ENCODE measurements at regions not wholly inside any gene's neighbourhood (a gene's known extent, or its start where the extent isn't known, plus 50 kb on each side); places are given as distances from the start of the nearest gene placed in this dataset.

DNA sequence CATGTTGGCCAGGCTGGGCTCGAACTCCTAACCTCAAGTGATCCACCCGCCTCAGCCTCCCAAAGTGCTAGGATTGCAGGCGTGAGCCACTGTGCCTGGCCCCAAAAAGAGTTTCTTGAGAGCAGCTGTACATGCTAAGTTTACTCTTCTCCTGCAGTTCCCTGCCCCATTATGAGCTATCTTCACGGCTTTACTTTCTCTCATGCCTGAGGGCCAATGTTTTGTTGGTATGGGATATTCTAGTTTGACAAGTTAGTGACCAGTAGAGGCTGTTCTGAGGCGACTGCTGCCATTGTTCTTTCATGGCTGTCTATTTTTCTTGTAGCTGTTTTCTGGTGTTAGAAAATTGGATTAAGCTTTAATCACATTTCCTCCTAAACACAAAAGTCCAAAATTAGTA lies 78.0 kb upstream of the STX18 start:
- DNase-seq: peak; percentile 25
- H2AFZ ChIP-seq (ENCODE audit: low read depth): no peak overlapping the region
- CTCF ChIA-PET: interaction anchor here (0.7 to 2.1 kb wide), 6 partner anchors 12 to 131 kb away, joined by 3 to 6 read pairs (median 3); no protein-coding TSS in a partner anchor

DNA sequence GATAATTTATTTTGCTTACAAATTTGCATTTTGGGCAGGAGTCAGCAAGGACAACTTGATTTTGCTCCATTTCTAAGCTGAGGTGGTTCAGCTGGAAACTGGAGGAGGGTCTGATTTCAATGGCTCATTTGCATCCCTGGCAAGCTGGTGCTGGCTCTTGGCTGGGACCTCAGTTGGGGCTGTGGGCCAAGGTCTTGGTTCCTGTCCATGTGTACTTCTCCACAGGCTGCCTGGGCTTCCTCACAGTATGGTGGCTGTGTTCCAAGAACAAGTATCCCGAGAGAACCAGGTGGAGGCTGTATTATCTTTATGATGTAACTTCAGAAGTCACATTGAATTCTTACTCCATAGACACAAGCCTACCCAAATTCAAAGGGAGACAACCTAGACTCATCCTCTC lies 77.0 kb upstream of the STX18 start:
- Histone ChIP-seq H4K20me1 (ENCODE audit: insufficient read depth) (no peaks in the 10 kb centered on the region), H3K27ac (ENCODE audit: low read depth in 2 of 2, low read length in 1 of 2) (no peak overlapping the region), H2AFZ (ENCODE audit: low read depth) (no peak overlapping the region), H3K36me3 (replicated peaks in 1 of 2; ENCODE audit: control insufficient read depth in 1 of 2, insufficient read depth in 2 of 2, low read length in 1 of 2) (no peaks in the 10 kb centered on the region), H3K9ac (no peak overlapping the region), H3K27me3 (ENCODE audit: insufficient read depth) (no peaks in the 10 kb centered on the region), H3K79me2 (ENCODE audit: insufficient read depth) (no peaks in the 10 kb centered on the region), H3K9me2 (no peaks in the 10 kb centered on the region), H3K9me3 (no peaks in the 10 kb centered on the region), H3K4me2 (no peak overlapping the region), H3K4me1 (ENCODE audit: control insufficient read depth in 1 of 2, insufficient read depth in 2 of 2, low read depth in 1 of 2, low read length in 1 of 2) (no peaks in the 10 kb centered on the region; a peak in 1 of 4 replicates), H3F3A (replicated peaks; ENCODE audit: insufficient read depth) (no peaks in the 10 kb centered on the region), H3K4me3 (ENCODE audit: low read depth in 2 of 2, low read length in 1 of 2) (no peak overlapping the region)
- POLR2A ChIA-PET: no interaction called here
- CTCF ChIA-PET: interaction anchor here (1.2 to 2.1 kb wide), 2 partner anchors 11 to 99 kb away, joined by 3 to 6 read pairs; no protein-coding TSS in a partner anchor
- no peak for DNase-seq
- TF ChIP-seq GABPA (IDR thresholded peaks at IDR 0.05; ENCODE audit: low read depth): no peak
- no peak for TF ChIP-seq TCF12 (IDR thresholded peaks at IDR 0.05)
- TF ChIP-seq FOXJ3 (CRISPR knock-in tag; IDR thresholded peaks at IDR 0.05): no peak
- TF ChIP-seq YY1 (IDR thresholded peaks at IDR 0.05; ENCODE audit: low read depth): no peak
- no peak for TF ChIP-seq SMC3 (IDR thresholded peaks at IDR 0.05; ENCODE audit: low read depth, low read length)
- no peak for TF ChIP-seq CHD2 (IDR thresholded peaks at IDR 0.05; ENCODE audit: low read length, partially characterized antibody)
- TF ChIP-seq ELF1 (IDR thresholded peaks at IDR 0.05): no peak
- no peak for TF ChIP-seq TAF1 (IDR thresholded peaks at IDR 0.05; ENCODE audit: borderline replicate concordance, low read depth, low read length)
- 67% methylated on average over 1 of the region's 1 CpG for WGBS (ENCODE audit: low lambda C conversion rate)

More for the DNA sequence above, 78.0 kb upstream of the STX18 start:
- H3F3A ChIP-seq (replicated peaks; ENCODE audit: insufficient read depth): no peaks in the 10 kb centered on the region
- no peaks in the 10 kb centered on the region for H3K79me2 ChIP-seq (ENCODE audit: insufficient read depth)
- no peaks in the 10 kb centered on the region for H3K9me3 ChIP-seq
- H3K27ac ChIP-seq (ENCODE audit: low read depth in 2 of 2, low read length in 1 of 2): no peak overlapping the region
- H4K20me1 ChIP-seq (ENCODE audit: insufficient read depth): no peaks in the 10 kb centered on the region
- no peaks in the 10 kb centered on the region for H3K27me3 ChIP-seq (ENCODE audit: insufficient read depth)
- no peak overlapping the region for H3K4me3 ChIP-seq (ENCODE audit: low read depth in 2 of 2, low read length in 1 of 2)
- POLR2A ChIA-PET: no interaction called here
- TF ChIP-seq MXI1 (IDR thresholded peaks at IDR 0.05; ENCODE audit: low read depth, low read length) (no peak), GATA2 (CRISPR knock-in tag; IDR thresholded peaks at IDR 0.05) (no peak), EP300 (IDR thresholded peaks at IDR 0.05; ENCODE audit: borderline replicate concordance in 1 of 2, low read depth in 1 of 2, low read length in 1 of 2) (peak in 1 of 2 experiments; percentile 47; a peak in 1 of 4 replicates), RAD21 (IDR thresholded peaks at IDR 0.05; ENCODE audit: low read length) (peak; percentile 17; the same call in 1 of the 2 replicates), FOXJ3 (CRISPR knock-in tag; IDR thresholded peaks at IDR 0.05) (no peak), TCF12 (IDR thresholded peaks at IDR 0.05) (no peak), YY1 (IDR thresholded peaks at IDR 0.05; ENCODE audit: low read depth) (no peak)
- TF ChIP-seq, protein P1, sequence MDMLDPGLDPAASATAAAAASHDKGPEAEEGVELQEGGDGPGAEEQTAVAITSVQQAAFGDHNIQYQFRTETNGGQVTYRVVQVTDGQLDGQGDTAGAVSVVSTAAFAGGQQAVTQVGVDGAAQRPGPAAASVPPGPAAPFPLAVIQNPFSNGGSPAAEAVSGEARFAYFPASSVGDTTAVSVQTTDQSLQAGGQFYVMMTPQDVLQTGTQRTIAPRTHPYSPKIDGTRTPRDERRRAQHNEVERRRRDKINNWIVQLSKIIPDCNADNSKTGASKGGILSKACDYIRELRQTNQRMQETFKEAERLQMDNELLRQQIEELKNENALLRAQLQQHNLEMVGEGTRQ (IDR thresholded peaks at IDR 0.05; ENCODE audit: borderline replicate concordance, low read depth, low read length): no peak
- TF ChIP-seq, protein P2, sequence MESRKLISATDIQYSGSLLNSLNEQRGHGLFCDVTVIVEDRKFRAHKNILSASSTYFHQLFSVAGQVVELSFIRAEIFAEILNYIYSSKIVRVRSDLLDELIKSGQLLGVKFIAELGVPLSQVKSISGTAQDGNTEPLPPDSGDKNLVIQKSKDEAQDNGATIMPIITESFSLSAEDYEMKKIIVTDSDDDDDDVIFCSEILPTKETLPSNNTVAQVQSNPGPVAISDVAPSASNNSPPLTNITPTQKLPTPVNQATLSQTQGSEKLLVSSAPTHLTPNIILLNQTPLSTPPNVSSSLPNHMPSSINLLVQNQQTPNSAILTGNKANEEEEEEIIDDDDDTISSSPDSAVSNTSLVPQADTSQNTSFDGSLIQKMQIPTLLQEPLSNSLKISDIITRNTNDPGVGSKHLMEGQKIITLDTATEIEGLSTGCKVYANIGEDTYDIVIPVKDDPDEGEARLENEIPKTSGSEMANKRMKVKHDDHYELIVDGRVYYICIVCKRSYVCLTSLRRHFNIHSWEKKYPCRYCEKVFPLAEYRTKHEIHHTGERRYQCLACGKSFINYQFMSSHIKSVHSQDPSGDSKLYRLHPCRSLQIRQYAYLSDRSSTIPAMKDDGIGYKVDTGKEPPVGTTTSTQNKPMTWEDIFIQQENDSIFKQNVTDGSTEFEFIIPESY (IDR thresholded peaks at IDR 0.05; ENCODE audit: borderline replicate concordance, low read depth): no peak
- TF ChIP-seq, protein P3, sequence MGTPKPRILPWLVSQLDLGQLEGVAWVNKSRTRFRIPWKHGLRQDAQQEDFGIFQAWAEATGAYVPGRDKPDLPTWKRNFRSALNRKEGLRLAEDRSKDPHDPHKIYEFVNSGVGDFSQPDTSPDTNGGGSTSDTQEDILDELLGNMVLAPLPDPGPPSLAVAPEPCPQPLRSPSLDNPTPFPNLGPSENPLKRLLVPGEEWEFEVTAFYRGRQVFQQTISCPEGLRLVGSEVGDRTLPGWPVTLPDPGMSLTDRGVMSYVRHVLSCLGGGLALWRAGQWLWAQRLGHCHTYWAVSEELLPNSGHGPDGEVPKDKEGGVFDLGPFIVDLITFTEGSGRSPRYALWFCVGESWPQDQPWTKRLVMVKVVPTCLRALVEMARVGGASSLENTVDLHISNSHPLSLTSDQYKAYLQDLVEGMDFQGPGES (IDR thresholded peaks at IDR 0.05; ENCODE audit: low read depth, low read length): no peak
- TF ChIP-seq, protein P4, sequence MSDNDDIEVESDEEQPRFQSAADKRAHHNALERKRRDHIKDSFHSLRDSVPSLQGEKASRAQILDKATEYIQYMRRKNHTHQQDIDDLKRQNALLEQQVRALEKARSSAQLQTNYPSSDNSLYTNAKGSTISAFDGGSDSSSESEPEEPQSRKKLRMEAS (IDR thresholded peaks at IDR 0.05; ENCODE audit: low read depth): no peak
- no peak overlapping the region for H3K4me2 ChIP-seq
- no peaks in the 10 kb centered on the region; a peak in 1 of 4 replicates for H3K4me1 ChIP-seq (ENCODE audit: control insufficient read depth in 1 of 2, insufficient read depth in 2 of 2, low read depth in 1 of 2, low read length in 1 of 2)
- H3K9me2 ChIP-seq: no peaks in the 10 kb centered on the region
- no peaks in the 10 kb centered on the region for H3K36me3 ChIP-seq (replicated peaks in 1 of 2; ENCODE audit: control insufficient read depth in 1 of 2, insufficient read depth in 2 of 2, low read length in 1 of 2)
- WGBS (ENCODE audit: low lambda C conversion rate): 45% methylated on average over 4 of the region's 5 CpGs
- H3K9ac ChIP-seq: no peak overlapping the region

Data from SK-N-SH (cell line).